Fibroblast of lung (primary cell): ENCODE measurements at regions not wholly inside any gene's neighbourhood (a gene's known extent, or its start where the extent isn't known, plus 50 kb on each side); places are given as distances from the start of the nearest gene placed in this dataset.

Source experiments
- CTCF ChIP-seq, 2 donors: IDR thresholded peaks in 1 of 2; conservative IDR thresholded peaks in 1 of 2; 1 replicate in 1 of 2; 2 replicates in 1 of 2; pipeline ENCODE4 v1.5.1; 2011 to 2012; ENCODE audit warnings: low read length in 2 of 2, control low read depth in 1 of 2, inconsistent platforms in 1 of 2, low read depth in 1 of 2, mild to moderate bottlenecking in 1 of 2
- EZH2 ChIP-seq: IDR thresholded peaks from 2 replicates; pipeline ENCODE4 v1.5.1; 2012; ENCODE audit warnings: low read length, control low read depth, mild to moderate bottlenecking; ENCODE audit errors: missing control alignments

- no peak for TF ChIP-seq CTCF (conservative IDR thresholded peaks at IDR 0.05 in 1 of 2, IDR thresholded peaks at IDR 0.05 in 1 of 2; ENCODE audit: low read depth in 1 of 2, low read length in 2 of 2)
- TF ChIP-seq EZH2 = no peak
Measured at GRCh38 chr1:71154429-71154828, 73.6 kb upstream of the ZRANB2 start.
